HFFc6 (cell line): ENCODE measurements at regions not wholly inside any gene's neighbourhood (a gene's known extent, or its start where the extent isn't known, plus 50 kb on each side); places are given as distances from the start of the nearest gene placed in this dataset.

ENCODE experiments used
- DNase-seq: peaks from one replicate; pipeline ENCODE4 v3.0.0-alpha.2; 2018
- H3K27ac Mint-ChIP-seq: 2 replicates; pipeline ENCODE4 v1.8.0; 2020; ENCODE audit warnings: mild to moderate bottlenecking, mixed read lengths
- H3K27me3 Mint-ChIP-seq: 2 replicates; pipeline ENCODE4 v1.8.0; 2021; ENCODE audit warnings: mild to moderate bottlenecking, moderate library complexity, mixed read lengths; ENCODE audit not compliant: insufficient read depth
- H3K36me3 Mint-ChIP-seq: 2 replicates; pipeline ENCODE4 v1.8.0; 2021; ENCODE audit warnings: low read depth, mixed read lengths
- H3K4me1 Mint-ChIP-seq: 2 replicates; pipeline ENCODE4 v1.8.0; 2020; ENCODE audit warnings: low read depth, mixed read lengths
- H3K4me3 Mint-ChIP-seq: 2 replicates; pipeline ENCODE4 v1.8.0; 2020; ENCODE audit warnings: mild to moderate bottlenecking, moderate library complexity, mixed read lengths
- H3K9me3 Mint-ChIP-seq: 2 replicates; pipeline ENCODE4 v1.8.0; 2020; ENCODE audit warnings: mild to moderate bottlenecking, mixed read lengths
- TF ChIP-seq, protein P1 (sequence below): fragments of 200-600 bp; sonication (generic); IDR thresholded peaks from 2 replicates; pipeline ENCODE4 v1.5.0; 2021; ENCODE audit warnings: antibody characterized with exemption, mild to moderate bottlenecking

DNA sequence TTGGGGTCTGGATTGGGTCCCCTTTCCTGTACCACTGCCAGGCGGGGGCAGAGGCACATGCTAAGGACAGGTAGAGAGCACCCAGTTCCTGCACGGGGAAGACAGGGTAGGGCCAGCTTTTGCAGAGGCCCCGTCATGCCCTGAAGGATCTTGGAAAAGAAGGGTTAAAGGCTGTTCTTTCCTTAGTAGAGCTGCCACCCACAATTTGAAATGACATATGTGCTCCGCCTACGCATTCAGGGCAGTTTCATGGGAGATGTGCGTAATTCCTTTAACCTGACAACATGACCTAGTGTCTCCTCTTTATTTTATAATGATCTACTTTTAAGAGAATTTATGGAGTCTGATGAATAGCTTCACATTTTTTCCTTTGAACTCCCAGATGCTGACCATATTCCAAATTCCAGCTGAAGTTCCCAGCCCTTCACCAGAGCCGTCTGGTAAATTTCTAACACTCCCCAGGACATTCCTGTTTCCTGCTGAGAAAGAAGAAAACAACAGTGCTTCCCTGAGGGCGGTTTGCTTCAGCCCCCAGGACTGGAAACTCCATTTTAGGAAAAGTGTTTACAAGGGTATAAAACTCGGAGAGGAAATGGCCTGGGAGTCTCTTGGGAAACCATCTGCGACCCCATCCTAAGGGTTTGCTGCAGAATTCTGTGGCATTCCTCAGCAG, 58.9 kb upstream of the PLEKHG3 start:
- Mint-ChIP-seq H3K36me3 (peaks cover 14% of the 10 kb centered on the region), H3K4me1 (peaks cover 28% of the 10 kb centered on the region), H3K4me3 (peak overlapping the region; percentile 74), H3K9me3 (peaks cover 7% of the 10 kb centered on the region), H3K27ac (peak overlapping the region; percentile 97), H3K27me3 (peaks cover 4% of the 10 kb centered on the region)
- peak; percentile 92 for DNase-seq
- TF ChIP-seq, protein P1, sequence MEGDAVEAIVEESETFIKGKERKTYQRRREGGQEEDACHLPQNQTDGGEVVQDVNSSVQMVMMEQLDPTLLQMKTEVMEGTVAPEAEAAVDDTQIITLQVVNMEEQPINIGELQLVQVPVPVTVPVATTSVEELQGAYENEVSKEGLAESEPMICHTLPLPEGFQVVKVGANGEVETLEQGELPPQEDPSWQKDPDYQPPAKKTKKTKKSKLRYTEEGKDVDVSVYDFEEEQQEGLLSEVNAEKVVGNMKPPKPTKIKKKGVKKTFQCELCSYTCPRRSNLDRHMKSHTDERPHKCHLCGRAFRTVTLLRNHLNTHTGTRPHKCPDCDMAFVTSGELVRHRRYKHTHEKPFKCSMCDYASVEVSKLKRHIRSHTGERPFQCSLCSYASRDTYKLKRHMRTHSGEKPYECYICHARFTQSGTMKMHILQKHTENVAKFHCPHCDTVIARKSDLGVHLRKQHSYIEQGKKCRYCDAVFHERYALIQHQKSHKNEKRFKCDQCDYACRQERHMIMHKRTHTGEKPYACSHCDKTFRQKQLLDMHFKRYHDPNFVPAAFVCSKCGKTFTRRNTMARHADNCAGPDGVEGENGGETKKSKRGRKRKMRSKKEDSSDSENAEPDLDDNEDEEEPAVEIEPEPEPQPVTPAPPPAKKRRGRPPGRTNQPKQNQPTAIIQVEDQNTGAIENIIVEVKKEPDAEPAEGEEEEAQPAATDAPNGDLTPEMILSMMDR = no peak

DNA sequence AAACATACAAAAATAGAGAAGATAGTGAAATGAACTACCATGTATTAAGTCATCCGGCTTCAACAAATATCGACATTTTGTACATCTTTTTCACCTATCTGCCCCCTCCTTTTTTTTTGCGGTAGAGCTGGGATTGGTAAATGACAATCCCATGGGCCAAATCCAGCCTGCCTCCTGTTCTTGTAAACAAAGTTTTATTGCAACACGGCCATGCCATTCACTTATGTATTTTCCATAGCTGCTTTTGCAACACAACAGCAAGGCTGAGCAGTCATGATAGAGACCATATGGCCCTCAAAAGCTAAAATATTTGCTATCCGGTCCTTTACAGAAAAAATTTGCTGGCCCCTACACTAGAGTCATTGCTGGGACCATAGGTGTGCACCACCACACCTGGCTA, 58.1 kb upstream of the PLEKHG3 start:
- Mint-ChIP-seq H3K36me3 (peaks cover 14% of the 10 kb centered on the region), H3K9me3 (peaks cover 7% of the 10 kb centered on the region), H3K4me1 (peaks cover 28% of the 10 kb centered on the region), H3K4me3 (peak overlapping the region; percentile 74), H3K27me3 (peaks cover 4% of the 10 kb centered on the region), H3K27ac (peak overlapping the region; percentile 97)
- DNase-seq = peak; percentile 44
- TF ChIP-seq, protein P1 = no peak

GRCh38 chr14:64649383-64649998, 54.7 kb upstream of the PLEKHG3 start:
- DNase-seq = no peak
- Mint-ChIP-seq H3K27me3 (peaks cover 5% of the 10 kb centered on the region), H3K4me3 (no peak overlapping the region), H3K4me1 (peaks cover 36% of the 10 kb centered on the region), H3K36me3 (no peaks in the 10 kb centered on the region), H3K27ac (no peak overlapping the region), H3K9me3 (no peaks in the 10 kb centered on the region)
- TF ChIP-seq, protein P1 = no peak

- Mint-ChIP-seq H3K27me3 (peaks cover 5% of the 10 kb centered on the region), H3K4me1 (peaks cover 31% of the 10 kb centered on the region), H3K36me3 (no peaks in the 10 kb centered on the region), H3K4me3 (no peak overlapping the region), H3K27ac (peak overlapping the region; percentile 85), H3K9me3 (no peaks in the 10 kb centered on the region)
- TF ChIP-seq, protein P1 = no peak
- no peak for DNase-seq
Observed at GRCh38 chr14:64653900-64654245, 50.4 kb upstream of the PLEKHG3 start.

GRCh38 chr14:64654246-64654900, 49.9 kb upstream of the PLEKHG3 start:
- Mint-ChIP-seq H3K4me1 (peaks cover 34% of the 10 kb centered on the region), H3K27me3 (peaks cover 5% of the 10 kb centered on the region), H3K9me3 (no peaks in the 10 kb centered on the region), H3K36me3 (no peaks in the 10 kb centered on the region), H3K4me3 (no peak overlapping the region), H3K27ac (peak overlapping the region; percentile 85)
- peak; percentile 75 for DNase-seq
- TF ChIP-seq, protein P1 = no peak
